ENCODE measurements at regions not wholly inside any gene's neighbourhood (a gene's known extent, or its start where the extent isn't known, plus 50 kb on each side); places are given as distances from the start of the nearest gene placed in this dataset.

DNA sequence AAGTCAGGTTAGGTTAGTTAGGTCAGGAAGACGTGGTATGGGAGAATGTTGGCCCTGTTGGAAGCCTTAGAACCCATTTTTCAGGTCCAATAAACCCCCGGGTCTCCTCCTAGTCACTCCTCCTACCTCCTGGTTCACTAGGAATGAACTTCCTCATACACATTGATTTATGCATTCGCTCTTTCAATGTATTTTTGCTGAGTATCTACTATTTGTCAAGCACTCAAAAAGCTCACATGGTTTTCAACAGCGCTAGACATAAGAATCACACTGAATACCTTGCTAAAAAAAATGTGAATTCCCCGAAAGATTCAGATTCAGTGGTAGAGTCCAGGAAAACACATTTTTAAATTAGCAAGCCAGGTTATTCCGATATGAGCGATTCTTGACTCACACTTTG, 85.8 kb upstream of the LRRN2 start:
- Histone ChIP-seq H3F3A (ENCODE audit: insufficient read depth, low read length) (no peaks in the 10 kb centered on the region), H3K79me2 (ENCODE audit: insufficient read depth, low read length) (no peaks in the 10 kb centered on the region), H3K9me3 (ENCODE audit: low read length) (no peaks in the 10 kb centered on the region), H3K4me1 (ENCODE audit: insufficient read depth, low read length, severe bottlenecking) (no peaks in the 10 kb centered on the region), H3K36me3 (ENCODE audit: insufficient read depth, low read length) (no peaks in the 10 kb centered on the region), H3K4me2 (ENCODE audit: low read length) (no peak overlapping the region), H3K4me3 (ENCODE audit: low read depth, low read length, poor library complexity, severe bottlenecking) (no peak overlapping the region), H3K9me2 (ENCODE audit: low read depth, low read length) (no peaks in the 10 kb centered on the region), H4K20me1 (ENCODE audit: insufficient read depth, low read length) (no peaks in the 10 kb centered on the region), H3K27me3 (ENCODE audit: insufficient read depth, low read length) (no peaks in the 10 kb centered on the region), H3K27ac (ENCODE audit: low read depth, low read length, poor library complexity, severe bottlenecking) (no peak overlapping the region), H3K9ac (ENCODE audit: low read length) (no peak overlapping the region), H2AFZ (ENCODE audit: low read length) (no peak overlapping the region)
- TF ChIP-seq EZH2 (IDR thresholded peaks at IDR 0.05; ENCODE audit: borderline replicate concordance, low read length): no peak
- TF ChIP-seq, protein P1, sequence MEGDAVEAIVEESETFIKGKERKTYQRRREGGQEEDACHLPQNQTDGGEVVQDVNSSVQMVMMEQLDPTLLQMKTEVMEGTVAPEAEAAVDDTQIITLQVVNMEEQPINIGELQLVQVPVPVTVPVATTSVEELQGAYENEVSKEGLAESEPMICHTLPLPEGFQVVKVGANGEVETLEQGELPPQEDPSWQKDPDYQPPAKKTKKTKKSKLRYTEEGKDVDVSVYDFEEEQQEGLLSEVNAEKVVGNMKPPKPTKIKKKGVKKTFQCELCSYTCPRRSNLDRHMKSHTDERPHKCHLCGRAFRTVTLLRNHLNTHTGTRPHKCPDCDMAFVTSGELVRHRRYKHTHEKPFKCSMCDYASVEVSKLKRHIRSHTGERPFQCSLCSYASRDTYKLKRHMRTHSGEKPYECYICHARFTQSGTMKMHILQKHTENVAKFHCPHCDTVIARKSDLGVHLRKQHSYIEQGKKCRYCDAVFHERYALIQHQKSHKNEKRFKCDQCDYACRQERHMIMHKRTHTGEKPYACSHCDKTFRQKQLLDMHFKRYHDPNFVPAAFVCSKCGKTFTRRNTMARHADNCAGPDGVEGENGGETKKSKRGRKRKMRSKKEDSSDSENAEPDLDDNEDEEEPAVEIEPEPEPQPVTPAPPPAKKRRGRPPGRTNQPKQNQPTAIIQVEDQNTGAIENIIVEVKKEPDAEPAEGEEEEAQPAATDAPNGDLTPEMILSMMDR (IDR thresholded peaks at IDR 0.05; ENCODE audit: low read length): no peak

DNA sequence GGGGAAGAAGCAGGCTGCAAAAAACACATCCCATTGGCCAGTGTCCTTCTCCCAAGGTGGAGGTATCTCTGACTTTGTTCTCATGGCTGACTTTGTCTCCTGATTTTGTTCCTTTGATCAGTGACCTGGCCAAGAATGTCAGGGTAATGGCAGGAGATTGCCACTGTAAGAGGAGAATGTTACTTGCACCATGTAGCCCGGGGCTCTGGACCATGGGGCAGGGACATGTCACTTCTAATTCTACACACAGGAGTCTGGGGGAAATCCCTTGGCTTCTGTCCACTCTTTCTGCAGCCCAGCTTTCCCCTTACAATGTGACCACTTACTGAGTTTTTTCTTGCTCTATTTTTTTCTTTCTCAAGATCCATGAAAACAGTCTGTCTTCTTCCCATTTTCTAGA, 87.7 kb upstream of the LRRN2 start:
- TF ChIP-seq, protein P1 (IDR thresholded peaks at IDR 0.05; ENCODE audit: low read length): no peak
- TF ChIP-seq EZH2 (IDR thresholded peaks at IDR 0.05; ENCODE audit: borderline replicate concordance, low read length): no peak
- no peak overlapping the region for H3K4me3 ChIP-seq (ENCODE audit: low read depth, low read length, poor library complexity, severe bottlenecking)
- no peak overlapping the region for H3K27ac ChIP-seq (ENCODE audit: low read depth, low read length, poor library complexity, severe bottlenecking)
- H3K9me2 ChIP-seq (ENCODE audit: low read depth, low read length): no peaks in the 10 kb centered on the region
- no peaks in the 10 kb centered on the region for H3F3A ChIP-seq (ENCODE audit: insufficient read depth, low read length)
- H2AFZ ChIP-seq (ENCODE audit: low read length): no peak overlapping the region
- no peak overlapping the region for H3K4me2 ChIP-seq (ENCODE audit: low read length)
- no peaks in the 10 kb centered on the region for H3K4me1 ChIP-seq (ENCODE audit: insufficient read depth, low read length, severe bottlenecking)
- no peaks in the 10 kb centered on the region for H3K27me3 ChIP-seq (ENCODE audit: insufficient read depth, low read length)
- no peaks in the 10 kb centered on the region for H3K79me2 ChIP-seq (ENCODE audit: insufficient read depth, low read length)
- H3K9me3 ChIP-seq (ENCODE audit: low read length): no peaks in the 10 kb centered on the region
- H3K36me3 ChIP-seq (ENCODE audit: insufficient read depth, low read length): no peaks in the 10 kb centered on the region
- H4K20me1 ChIP-seq (ENCODE audit: insufficient read depth, low read length): no peaks in the 10 kb centered on the region
- no peak overlapping the region for H3K9ac ChIP-seq (ENCODE audit: low read length)

DNA sequence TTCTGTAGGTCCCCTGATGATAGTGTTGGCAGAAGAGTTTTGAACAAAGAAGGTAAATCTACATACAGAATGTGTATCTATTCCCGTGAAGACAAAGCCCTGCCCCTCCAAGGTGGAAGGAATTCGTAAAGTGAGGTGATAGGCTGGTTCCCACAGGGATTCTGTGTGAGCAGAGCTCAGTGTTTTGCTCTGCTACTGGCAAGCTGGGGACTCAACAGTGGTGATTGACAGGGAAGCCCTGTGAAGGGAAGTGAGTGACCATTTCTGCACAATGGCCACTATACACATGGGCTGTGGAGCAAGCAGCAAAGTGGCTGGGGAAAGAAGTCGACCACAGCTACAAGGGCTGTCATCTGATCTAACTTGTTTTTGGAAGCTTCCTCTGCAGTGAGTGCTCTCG, 90.0 kb upstream of the LRRN2 start:
- Histone ChIP-seq H3K27ac (ENCODE audit: low read depth, low read length, poor library complexity, severe bottlenecking) (no peak overlapping the region), H4K20me1 (ENCODE audit: insufficient read depth, low read length) (no peaks in the 10 kb centered on the region), H3K4me1 (ENCODE audit: insufficient read depth, low read length, severe bottlenecking) (no peaks in the 10 kb centered on the region), H3K36me3 (ENCODE audit: insufficient read depth, low read length) (no peaks in the 10 kb centered on the region), H3F3A (ENCODE audit: insufficient read depth, low read length) (no peaks in the 10 kb centered on the region), H3K79me2 (ENCODE audit: insufficient read depth, low read length) (no peaks in the 10 kb centered on the region), H3K4me3 (ENCODE audit: low read depth, low read length, poor library complexity, severe bottlenecking) (no peak overlapping the region), H3K4me2 (ENCODE audit: low read length) (no peak overlapping the region), H3K9me3 (ENCODE audit: low read length) (no peaks in the 10 kb centered on the region), H3K27me3 (ENCODE audit: insufficient read depth, low read length) (no peaks in the 10 kb centered on the region), H3K9me2 (ENCODE audit: low read depth, low read length) (no peaks in the 10 kb centered on the region), H2AFZ (ENCODE audit: low read length) (no peak overlapping the region), H3K9ac (ENCODE audit: low read length) (no peak overlapping the region)
- no peak for TF ChIP-seq EZH2 (IDR thresholded peaks at IDR 0.05; ENCODE audit: borderline replicate concordance, low read length)
- TF ChIP-seq, protein P1 (IDR thresholded peaks at IDR 0.05; ENCODE audit: low read length): no peak
